Hepatocyte (in vitro differentiated cells): ENCODE measurements at regions not wholly inside any gene's neighbourhood (a gene's known extent, or its start where the extent isn't known, plus 50 kb on each side); places are given as distances from the start of the nearest gene placed in this dataset.

Experiments
- CTCF ChIP-seq: fragments of 200-600 bp; sonication (generic); IDR thresholded peaks from 2 replicates; pipeline ENCODE4 v1.5.1; 2016; ENCODE audit warnings: antibody characterized with exemption, mild to moderate bottlenecking; ENCODE audit not compliant: poor library complexity
- EZH2phosphoT487 ChIP-seq: fragments of 200-600 bp; sonication (generic); IDR thresholded peaks from one replicate; pipeline ENCODE4 v1.6.1; 2018; ENCODE audit warnings: antibody characterized with exemption, mild to moderate bottlenecking, low read depth, moderate library complexity; ENCODE audit not compliant: unreplicated experiment, severe bottlenecking

GRCh38 chr1:60126723-60127122 is 53.2 kb upstream of the C1orf87 start:
- TF ChIP-seq CTCF = no peak
- no peak for TF ChIP-seq EZH2phosphoT487
